ENCODE measurements at regions not wholly inside any gene's neighbourhood (a gene's known extent, or its start where the extent isn't known, plus 50 kb on each side); places are given as distances from the start of the nearest gene placed in this dataset.

DNA sequence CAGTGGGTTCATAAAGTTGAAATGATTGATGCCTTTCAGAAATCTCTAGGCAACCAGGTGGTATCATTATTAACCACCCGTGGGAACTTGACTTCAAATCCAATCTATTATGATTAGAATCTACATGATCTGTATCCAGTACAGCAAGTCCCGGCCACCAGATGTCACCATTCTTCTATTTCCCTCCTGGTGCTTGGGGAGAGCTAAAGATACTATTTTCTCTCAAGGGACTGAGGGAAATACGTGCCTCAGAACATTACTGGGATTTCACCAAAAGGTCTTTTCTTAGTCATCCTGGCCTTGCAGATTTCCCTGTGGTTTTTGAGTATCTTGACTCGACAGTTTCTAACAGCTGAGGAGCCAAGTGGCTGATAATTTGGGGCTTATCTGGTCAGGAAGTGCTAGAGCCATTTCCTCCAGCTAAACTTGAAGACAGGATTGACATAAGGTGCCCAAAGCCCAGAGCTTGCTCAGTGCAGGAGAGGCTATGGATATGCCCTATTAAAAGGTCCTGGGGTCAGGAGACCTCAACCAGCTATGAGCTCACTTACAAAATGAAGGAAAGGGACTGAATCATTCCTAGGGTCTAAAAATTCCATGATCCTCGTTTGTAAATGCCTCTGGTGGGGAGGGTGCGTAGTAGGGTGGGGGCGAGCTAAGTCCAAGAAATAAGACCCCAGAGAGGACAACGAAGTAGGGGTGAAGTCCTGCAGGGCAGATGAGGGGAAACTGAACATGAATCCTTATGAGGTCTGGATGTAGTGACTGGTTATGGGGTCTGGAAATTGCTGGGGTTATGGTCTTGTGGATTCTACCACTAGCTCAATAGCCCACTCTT lies 135.4 kb upstream of the MGAT5 start:
- intact Hi-C loops (cut with DNase I): loop anchor here (2.0 to 5.0 kb wide), 3 partner anchors 89 to 294 kb away; no protein-coding TSS in a partner anchor
- H3K9me3 ChIP-seq: no peaks in the 10 kb centered on the region
- H3K4me3 ChIP-seq: no peak overlapping the region
- peak; percentile 97 for DNase-seq (ENCODE audit: extremely low spot score)
- no peaks in the 10 kb centered on the region for H3K27me3 ChIP-seq
- no peak for TF ChIP-seq POLR2A (IDR thresholded peaks at IDR 0.05; ENCODE audit: low read depth)
- no peak for TF ChIP-seq EP300 (IDR thresholded peaks at IDR 0.05)
- peak; percentile 34 to 37 for TF ChIP-seq POLR2AphosphoS5 (IDR thresholded peaks at IDR 0.05)
- TF ChIP-seq CTCF (IDR thresholded peaks at IDR 0.05): peak; percentile 84 to 90 (median 87)
- WGBS: 30% methylated on average over 8 of the region's 8 CpGs
- peak overlapping the region; percentile 88 to 95 (median 93) for H3K27ac ChIP-seq (replicated peaks in 1 of 4)
- H3K36me3 ChIP-seq: no peaks in the 10 kb centered on the region
- H3K4me1 ChIP-seq: peaks cover 32 to 44% (median 37%) of the 10 kb centered on the region in 4 donors

GRCh38 chr2:134119117-134119712 lies 134.7 kb upstream of the MGAT5 start:
- no peak for TF ChIP-seq CTCF (IDR thresholded peaks at IDR 0.05)
- no peak for TF ChIP-seq EP300 (IDR thresholded peaks at IDR 0.05)
- no peak for TF ChIP-seq POLR2A (IDR thresholded peaks at IDR 0.05; ENCODE audit: low read depth)
- no peak for TF ChIP-seq POLR2AphosphoS5 (IDR thresholded peaks at IDR 0.05)
- WGBS: 31% methylated on average over 10 of the region's 10 CpGs
- H3K4me1 ChIP-seq: peaks cover 39 to 50% (median 42%) of the 10 kb centered on the region in 4 donors
- no peaks in the 10 kb centered on the region for H3K36me3 ChIP-seq
- H3K9me3 ChIP-seq: no peaks in the 10 kb centered on the region
- H3K4me3 ChIP-seq: peak overlapping the region; percentile 84 to 98 (median 90)
- DNase-seq (ENCODE audit: extremely low spot score): no peak
- intact Hi-C loops (cut with DNase I): loop anchor here (2.0 to 5.0 kb wide), 3 partner anchors 88 to 294 kb away; no protein-coding TSS in a partner anchor
- H3K27ac ChIP-seq (replicated peaks in 1 of 4): peak overlapping the region; percentile 88 to 95 (median 93)
- no peaks in the 10 kb centered on the region for H3K27me3 ChIP-seq

GRCh38 chr2:134119713-134120405 lies 134.0 kb upstream of the MGAT5 start:
- H3K27ac ChIP-seq (replicated peaks in 1 of 4): peak overlapping the region; percentile 88 to 95 (median 93)
- H3K4me1 ChIP-seq: peaks cover 45 to 56% (median 48%) of the 10 kb centered on the region in 4 donors
- peak overlapping the region; percentile 84 to 98 (median 90) for H3K4me3 ChIP-seq
- 0% methylated on average over 26 of the region's 81 CpGs for WGBS
- no peaks in the 10 kb centered on the region for H3K36me3 ChIP-seq
- TF ChIP-seq EP300 (IDR thresholded peaks at IDR 0.05): no peak
- TF ChIP-seq POLR2AphosphoS5 (IDR thresholded peaks at IDR 0.05): peak; percentile 86 to 87
- peak in 1 of 3 experiments; percentile 4 for TF ChIP-seq CTCF (IDR thresholded peaks at IDR 0.05)
- H3K9me3 ChIP-seq: no peaks in the 10 kb centered on the region
- intact Hi-C loops (cut with DNase I): loop anchor here (2.0 to 10.0 kb wide), 5 partner anchors 87 to 795 kb away; partner anchors contain the start of gene CCNT2
- no peaks in the 10 kb centered on the region for H3K27me3 ChIP-seq
- DNase-seq (ENCODE audit: extremely low spot score): peak; percentile 96

DNA sequence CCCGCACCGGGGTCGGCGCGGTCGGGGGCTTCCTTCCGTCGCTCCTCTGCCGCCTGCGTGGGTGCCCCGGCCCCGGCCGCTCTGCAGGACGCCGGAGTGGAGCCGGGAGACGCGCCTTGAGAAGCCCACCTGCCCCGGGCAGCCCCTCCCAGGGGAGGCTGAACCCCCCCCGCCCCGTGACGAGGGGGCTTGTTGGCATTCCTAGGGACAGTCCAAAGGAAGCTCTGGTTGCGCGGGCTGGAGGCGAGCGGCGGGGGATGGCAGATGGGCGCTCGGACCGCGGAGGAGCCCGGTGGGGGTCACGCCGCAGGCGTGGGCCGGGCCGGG lies 133.5 kb upstream of the MGAT5 start:
- peak overlapping the region; percentile 88 to 95 (median 93) for H3K27ac ChIP-seq (replicated peaks in 1 of 4)

More for the DNA sequence above, 133.5 kb upstream of the MGAT5 start:
- Histone ChIP-seq H3K9me3 (no peaks in the 10 kb centered on the region), H3K36me3 (no peaks in the 10 kb centered on the region), H3K4me3 (peak overlapping the region; percentile 84 to 98 (median 90)), H3K4me1 (peaks cover 48 to 60% (median 49%) of the 10 kb centered on the region in 4 donors), H3K27me3 (no peaks in the 10 kb centered on the region)
- TF ChIP-seq CTCF (IDR thresholded peaks at IDR 0.05) (no peak), EP300 (IDR thresholded peaks at IDR 0.05) (no peak), POLR2AphosphoS5 (IDR thresholded peaks at IDR 0.05) (no peak), POLR2A (IDR thresholded peaks at IDR 0.05; ENCODE audit: low read depth) (no peak)
- WGBS: 1% methylated on average over 15 of the region's 37 CpGs
- intact Hi-C loops (cut with DNase I): loop anchor here (10.0 kb wide), 2 partner anchors 254 to 794 kb away; partner anchors contain the start of gene CCNT2
- no peak for DNase-seq (ENCODE audit: extremely low spot score)

All from esophagus muscularis mucosa (tissue), 4 donors.